GM11168 (cell line): ENCODE measurements at regions not wholly inside any gene's neighbourhood (a gene's known extent, or its start where the extent isn't known, plus 50 kb on each side); places are given as distances from the start of the nearest gene placed in this dataset.

Source experiments
- in situ Hi-C: fragments of 300-500 bp; cut with MboI; formaldehyde crosslinking; loops from one replicate; pipeline ENCODE4 v1.12.0; 2022; ENCODE audit warnings: low sequenced_read_pairs; ENCODE audit not compliant: unreplicated experiment

DNA sequence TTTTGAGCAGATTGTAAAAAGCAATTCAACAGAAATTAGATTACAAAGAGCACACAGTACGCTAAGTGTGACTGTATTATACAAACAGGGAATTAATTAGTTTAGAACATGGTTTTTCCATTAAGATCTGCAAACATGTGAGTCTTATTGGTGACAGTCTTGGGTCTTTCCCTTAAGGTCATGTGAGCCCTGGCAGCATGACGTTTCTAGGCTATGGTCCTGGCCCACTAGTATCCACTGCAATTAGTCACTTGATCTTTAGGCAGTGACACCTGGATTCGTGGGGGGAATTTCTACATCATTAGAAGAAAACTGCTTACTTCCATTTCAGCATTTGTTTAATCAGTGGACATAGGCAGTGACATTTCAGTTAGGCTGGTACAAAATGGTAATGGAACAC, 360.2 kb upstream of the NR2F2 start:
- in situ Hi-C loops = no loop called here

GRCh38 chr15:95972041-95972553, 358.4 kb upstream of the NR2F2 start:
- in situ Hi-C loops = no loop called here

- in situ Hi-C loops = no loop called here
These were observed 357.7 kb upstream of the NR2F2 start for GRCh38 chr15:95972812-95973211.

GRCh38 chr15:95973566-95974256, 356.8 kb upstream of the NR2F2 start:
- in situ Hi-C loops = no loop called here

- in situ Hi-C loops = no loop called here
These were observed 355.3 kb upstream of the NR2F2 start for GRCh38 chr15:95975212-95975611.

GRCh38 chr15:95979286-95979685, 351.2 kb upstream of the NR2F2 start:
- in situ Hi-C loops = no loop called here

- in situ Hi-C loops = no loop called here
These were observed 349.3 kb upstream of the NR2F2 start for GRCh38 chr15:95981209-95981608.

- in situ Hi-C loops = no loop called here
These were observed 343.2 kb upstream of the NR2F2 start for GRCh38 chr15:95987299-95987698.

DNA sequence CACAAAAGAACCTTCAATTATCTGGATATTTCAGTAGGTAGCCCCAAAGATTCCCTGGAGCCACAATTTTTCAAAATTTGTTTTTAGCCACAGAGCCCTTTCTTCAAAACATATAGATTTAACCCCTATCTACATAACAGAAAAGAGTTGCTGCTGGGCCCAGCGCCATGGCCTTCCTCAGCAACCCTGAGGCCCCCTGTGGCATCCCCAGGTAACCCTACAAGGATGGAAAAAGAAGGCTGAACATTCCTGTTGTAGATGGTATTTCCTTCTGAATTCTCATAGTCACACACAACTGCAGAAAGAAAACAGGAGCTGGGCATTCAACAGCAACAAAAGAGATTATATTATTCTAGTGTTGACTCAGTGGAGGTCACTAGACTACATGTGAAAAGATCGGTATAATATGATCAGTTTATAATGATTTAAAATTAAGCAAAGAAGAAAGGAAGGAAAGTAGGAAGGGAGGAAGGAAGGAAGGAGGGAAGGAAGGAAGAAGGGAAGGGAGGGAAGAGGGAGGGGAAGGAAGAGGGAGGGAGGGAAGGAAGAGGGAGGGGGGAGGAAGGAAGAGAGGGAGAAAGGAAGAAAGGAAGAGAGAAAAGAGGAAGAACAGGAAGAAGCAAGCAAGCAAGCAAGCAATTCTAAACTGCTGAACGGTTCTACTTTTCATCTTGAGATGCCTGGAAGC, 342.5 kb upstream of the NR2F2 start:
- in situ Hi-C loops = no loop called here

- in situ Hi-C loops = no loop called here
These were observed 342.0 kb upstream of the NR2F2 start for GRCh38 chr15:95988574-95988887.

- in situ Hi-C loops = no loop called here
These were observed 341.1 kb upstream of the NR2F2 start for GRCh38 chr15:95989392-95989791.

- in situ Hi-C loops = no loop called here
These were observed 339.7 kb upstream of the NR2F2 start for GRCh38 chr15:95990833-95991232.

GRCh38 chr15:95994418-95994817, 336.1 kb upstream of the NR2F2 start:
- in situ Hi-C loops = no loop called here

DNA sequence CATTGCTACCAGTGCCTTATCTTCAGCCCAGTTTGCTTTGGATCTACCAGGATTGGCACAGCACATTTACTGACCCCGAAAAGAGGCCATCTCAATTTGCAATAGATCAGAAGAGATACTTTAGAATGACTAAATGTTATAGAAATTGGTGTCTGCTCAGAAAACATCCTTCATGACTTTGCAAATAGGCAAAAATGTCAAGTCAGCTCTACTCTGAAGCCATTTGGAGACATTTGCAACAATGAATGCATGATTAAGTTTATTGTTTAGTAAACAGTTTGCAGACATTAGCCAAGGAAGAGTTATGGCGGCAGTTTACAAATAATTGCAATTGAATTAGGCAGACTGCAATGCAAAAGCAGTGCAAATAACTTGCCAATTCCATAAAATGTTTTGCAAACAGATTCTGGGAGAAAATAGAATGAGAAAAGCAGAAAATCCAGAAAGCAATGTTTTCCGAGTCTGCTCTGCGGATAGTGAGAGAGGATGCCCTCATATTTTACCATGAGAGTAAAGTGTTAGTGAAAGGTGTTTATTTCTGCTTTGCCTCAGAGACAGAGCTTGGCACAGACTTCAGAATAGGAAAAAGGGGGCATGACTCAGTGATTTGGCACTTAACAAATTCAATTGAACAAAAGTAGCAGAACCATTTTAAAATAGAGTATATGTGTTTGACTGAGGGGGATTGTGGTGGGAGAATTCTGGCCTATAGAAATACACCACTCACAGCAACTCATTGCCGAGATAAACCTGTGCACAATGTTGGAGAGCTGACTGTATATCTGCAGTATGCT, 334.9 kb upstream of the NR2F2 start:
- in situ Hi-C loops = no loop called here

GRCh38 chr15:95996494-95996893, 334.0 kb upstream of the NR2F2 start:
- in situ Hi-C loops = no loop called here

GRCh38 chr15:95998935-95999334, 331.6 kb upstream of the NR2F2 start:
- in situ Hi-C loops = no loop called here

GRCh38 chr15:96002890-96003859, 327.3 kb upstream of the NR2F2 start:
- in situ Hi-C loops = no loop called here

DNA sequence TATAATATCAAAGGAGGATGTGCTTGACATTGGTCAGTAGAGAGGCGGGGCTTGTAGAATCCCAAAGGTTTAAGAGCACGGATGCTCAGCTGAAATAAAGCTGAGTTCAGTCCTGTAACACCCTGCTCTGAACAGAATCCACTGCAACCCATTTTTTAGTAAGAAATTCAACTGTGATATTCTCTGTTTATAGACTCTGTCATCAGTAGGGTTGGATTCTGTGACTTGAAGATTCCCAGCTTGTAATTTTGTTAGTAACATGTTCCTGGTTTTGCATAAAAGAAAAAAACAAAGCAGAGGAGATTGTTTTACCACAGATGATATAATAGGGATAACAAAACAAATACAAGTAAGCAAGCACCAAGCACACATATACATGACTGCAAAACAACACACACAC, 324.6 kb upstream of the NR2F2 start:
- in situ Hi-C loops = no loop called here

GRCh38 chr15:96011136-96011535, 319.4 kb upstream of the NR2F2 start:
- in situ Hi-C loops = no loop called here

GRCh38 chr15:96014939-96015338, 315.6 kb upstream of the NR2F2 start:
- in situ Hi-C loops = no loop called here
